SJCRH30 (cell line): ENCODE measurements at regions not wholly inside any gene's neighbourhood (a gene's known extent, or its start where the extent isn't known, plus 50 kb on each side); places are given as distances from the start of the nearest gene placed in this dataset.

Experiments used
- DNase-seq, 2 experiments: peaks; one replicate each; pipeline ENCODE4 v3.0.0-alpha.2; 2015 to 2020
- H3K27ac ChIP-seq: fragments of 250-450 bp; sonication (Bioruptor Pico); 2 replicates; pipeline ENCODE4 v1.5.1; 2020; ENCODE audit warnings: mild to moderate bottlenecking, moderate library complexity
- H3K27me3 ChIP-seq: fragments of 250-450 bp; sonication (Bioruptor Pico); 2 replicates; pipeline ENCODE4 v1.5.1; 2020; ENCODE audit warnings: mild to moderate bottlenecking, moderate library complexity
- H3K36me3 ChIP-seq: fragments of 250-450 bp; sonication (Bioruptor Pico); 2 replicates; pipeline ENCODE4 v1.5.1; 2020; ENCODE audit warnings: mild to moderate bottlenecking, moderate library complexity
- H3K4me1 ChIP-seq: fragments of 250-450 bp; sonication (Bioruptor Pico); 2 replicates; pipeline ENCODE4 v1.5.1; 2020; ENCODE audit warnings: mild to moderate bottlenecking, moderate library complexity
- H3K4me3 ChIP-seq: fragments of 250-450 bp; sonication (Bioruptor Pico); 2 replicates; pipeline ENCODE4 v1.5.1; 2020; ENCODE audit warnings: mild to moderate bottlenecking, moderate library complexity
- H3K9me3 ChIP-seq: fragments of 250-450 bp; sonication (Bioruptor Pico); replicated peaks from 2 replicates; pipeline ENCODE4 v1.5.1; 2020; ENCODE audit warnings: mild to moderate bottlenecking, moderate library complexity

DNA sequence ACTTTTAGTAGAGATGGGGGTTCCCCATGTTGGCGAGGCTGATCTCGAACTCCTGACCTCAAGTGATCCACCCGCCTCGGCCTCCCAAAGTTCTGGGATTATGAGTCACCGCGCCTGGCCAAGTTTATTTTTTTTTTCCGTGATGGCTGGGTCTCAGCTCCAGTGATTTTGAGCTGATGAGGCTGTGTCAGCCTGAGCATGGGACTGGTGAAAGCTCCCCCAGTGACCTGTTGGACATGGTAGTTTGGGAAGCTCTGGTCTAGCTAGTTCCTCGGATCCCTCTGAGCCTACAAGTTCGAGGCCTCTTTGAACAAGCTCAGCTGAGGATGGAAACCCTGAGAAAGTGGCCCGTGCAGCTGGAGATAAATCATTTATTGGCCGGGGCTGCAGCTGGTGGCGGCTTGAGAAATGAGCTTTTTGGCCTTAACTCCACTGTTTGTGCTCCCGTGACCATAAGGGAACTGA lies 126.8 kb downstream of the SNX5 start:
- Histone ChIP-seq H3K27ac (no peak overlapping the region), H3K4me1 (no peaks in the 10 kb centered on the region), H3K9me3 (no peaks in the 10 kb centered on the region), H3K36me3 (no peaks in the 10 kb centered on the region), H3K27me3 (peaks cover 6% of the 10 kb centered on the region; the same call in 1 of the 2 replicates), H3K4me3 (no peak overlapping the region)
- DNase-seq, result no peak

DNA sequence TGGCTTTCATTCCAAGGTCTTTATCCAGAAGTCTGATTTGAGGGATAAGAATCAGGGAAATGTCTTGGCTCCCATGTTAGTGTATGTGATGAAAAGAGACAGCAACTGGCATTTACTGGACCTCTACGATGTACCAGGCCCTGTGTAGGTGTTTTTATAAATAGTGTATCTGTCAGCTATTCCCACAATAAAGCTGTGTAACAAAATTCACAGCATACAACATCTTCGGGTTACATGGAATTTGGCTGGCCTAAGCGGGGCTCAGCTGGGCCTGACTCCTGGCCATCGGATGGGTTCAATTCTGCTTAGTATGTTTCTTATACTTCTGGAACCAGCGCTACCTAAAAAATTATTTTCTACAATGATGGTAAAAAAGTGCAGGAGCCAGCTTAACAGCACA lies 128.2 kb downstream of the SNX5 start:
- DNase-seq, result no peak
- Histone ChIP-seq H3K9me3 (no peaks in the 10 kb centered on the region), H3K36me3 (no peaks in the 10 kb centered on the region), H3K4me1 (no peaks in the 10 kb centered on the region), H3K27ac (no peak overlapping the region), H3K4me3 (no peak overlapping the region), H3K27me3 (peaks cover 6% of the 10 kb centered on the region; the same call in 1 of the 2 replicates)

DNA sequence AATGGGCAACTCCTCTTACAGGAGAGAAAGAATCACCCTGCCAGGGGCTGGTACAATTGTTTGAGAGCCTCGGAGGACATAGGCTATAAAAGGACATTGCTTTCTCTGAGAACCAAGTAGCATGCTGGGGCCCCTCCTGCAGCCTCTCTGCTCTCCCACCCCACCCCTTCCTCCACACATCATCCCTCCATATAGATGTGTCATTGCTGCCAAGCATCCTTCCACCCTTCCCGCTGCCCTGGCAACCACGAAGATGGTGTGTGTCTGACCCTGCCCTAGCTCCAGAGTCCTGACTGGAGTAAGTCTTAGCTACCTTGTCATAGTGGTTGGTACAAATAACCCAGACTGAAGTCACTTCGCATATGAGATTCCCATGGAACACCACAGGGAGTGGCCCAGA lies 129.7 kb downstream of the SNX5 start:
- no peaks in the 10 kb centered on the region for H3K36me3 ChIP-seq
- H3K27ac ChIP-seq, result no peak overlapping the region
- no peak overlapping the region for H3K4me3 ChIP-seq
- H3K4me1 ChIP-seq, result no peaks in the 10 kb centered on the region
- DNase-seq, result no peak
- H3K27me3 ChIP-seq, result no peaks in the 10 kb centered on the region
- H3K9me3 ChIP-seq, result no peaks in the 10 kb centered on the region

DNA sequence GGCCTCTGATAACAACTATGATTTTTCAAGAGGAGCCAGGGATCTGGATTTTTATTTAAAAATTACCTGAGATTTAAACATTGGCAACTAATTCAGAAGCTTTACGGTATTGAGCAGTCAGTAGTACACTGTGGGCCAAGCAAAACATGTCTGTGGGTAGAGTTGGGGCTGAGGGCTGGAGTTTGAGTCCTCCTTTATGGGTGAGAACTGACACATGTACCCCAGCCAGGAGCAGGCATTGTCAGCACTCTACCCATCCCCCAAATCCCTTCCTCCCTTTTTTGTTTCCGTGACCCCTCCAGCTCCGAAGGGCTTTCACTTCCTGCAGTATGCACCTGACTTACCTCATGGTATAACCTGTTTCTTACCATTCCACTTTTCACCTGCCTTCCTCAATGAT lies 131.4 kb downstream of the SNX5 start:
- no peak for DNase-seq
- H3K9me3 ChIP-seq, result no peaks in the 10 kb centered on the region
- no peaks in the 10 kb centered on the region for H3K27me3 ChIP-seq
- no peaks in the 10 kb centered on the region for H3K4me1 ChIP-seq
- H3K36me3 ChIP-seq, result no peaks in the 10 kb centered on the region
- H3K27ac ChIP-seq, result no peak overlapping the region
- H3K4me3 ChIP-seq, result no peak overlapping the region

DNA sequence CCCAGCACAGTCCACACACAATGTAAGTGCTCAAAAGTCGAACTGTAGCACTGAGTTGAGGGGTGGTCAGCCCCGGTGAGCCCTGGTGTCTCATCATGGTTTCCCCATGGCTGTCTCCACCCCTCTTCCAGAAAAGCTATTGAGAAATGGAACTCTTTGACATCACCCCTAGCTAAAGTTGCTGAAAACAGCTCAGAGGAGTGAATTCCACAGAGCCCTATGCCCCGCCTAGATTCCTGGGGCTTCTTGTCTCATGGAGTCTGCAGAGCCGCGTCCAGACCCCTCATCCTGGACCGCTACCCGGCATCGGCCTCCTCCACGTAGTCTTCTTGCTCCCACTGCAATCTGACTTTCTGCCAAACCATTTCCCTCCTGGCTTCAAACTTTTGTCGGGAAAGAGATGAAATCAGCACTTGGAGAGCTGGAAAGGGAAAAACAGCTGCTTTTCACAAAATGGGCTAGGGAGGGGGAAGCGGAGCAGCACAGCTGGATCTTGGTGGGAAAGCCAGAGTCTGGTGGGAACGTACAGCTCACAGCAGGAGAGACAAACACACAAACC lies 132.2 kb downstream of the SNX5 start:
- no peaks in the 10 kb centered on the region for H3K4me1 ChIP-seq
- H3K9me3 ChIP-seq, result no peaks in the 10 kb centered on the region
- H3K36me3 ChIP-seq, result no peaks in the 10 kb centered on the region
- H3K27ac ChIP-seq, result no peak overlapping the region
- no peak overlapping the region for H3K4me3 ChIP-seq
- DNase-seq, result no peak
- H3K27me3 ChIP-seq, result no peaks in the 10 kb centered on the region

DNA sequence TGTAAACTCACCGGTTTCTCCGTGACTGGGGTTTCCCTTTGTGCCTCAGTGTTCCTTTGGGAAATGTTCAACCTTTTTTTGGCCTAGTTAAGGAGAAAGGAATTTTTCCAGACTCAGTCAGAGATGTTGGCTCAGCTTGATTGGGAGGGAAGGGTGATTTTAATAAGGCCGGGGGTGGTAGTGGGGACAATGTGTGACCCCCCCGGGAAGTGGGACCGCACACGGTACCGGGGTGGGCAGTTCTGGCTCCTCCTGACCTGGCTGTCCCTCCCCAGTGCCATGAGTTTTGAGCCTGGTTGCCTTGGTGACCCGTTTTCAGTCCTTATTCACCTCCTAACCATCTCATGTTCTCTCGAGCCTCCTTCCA lies 132.7 kb downstream of the SNX5 start:
- no peak overlapping the region for H3K27ac ChIP-seq

DNA sequence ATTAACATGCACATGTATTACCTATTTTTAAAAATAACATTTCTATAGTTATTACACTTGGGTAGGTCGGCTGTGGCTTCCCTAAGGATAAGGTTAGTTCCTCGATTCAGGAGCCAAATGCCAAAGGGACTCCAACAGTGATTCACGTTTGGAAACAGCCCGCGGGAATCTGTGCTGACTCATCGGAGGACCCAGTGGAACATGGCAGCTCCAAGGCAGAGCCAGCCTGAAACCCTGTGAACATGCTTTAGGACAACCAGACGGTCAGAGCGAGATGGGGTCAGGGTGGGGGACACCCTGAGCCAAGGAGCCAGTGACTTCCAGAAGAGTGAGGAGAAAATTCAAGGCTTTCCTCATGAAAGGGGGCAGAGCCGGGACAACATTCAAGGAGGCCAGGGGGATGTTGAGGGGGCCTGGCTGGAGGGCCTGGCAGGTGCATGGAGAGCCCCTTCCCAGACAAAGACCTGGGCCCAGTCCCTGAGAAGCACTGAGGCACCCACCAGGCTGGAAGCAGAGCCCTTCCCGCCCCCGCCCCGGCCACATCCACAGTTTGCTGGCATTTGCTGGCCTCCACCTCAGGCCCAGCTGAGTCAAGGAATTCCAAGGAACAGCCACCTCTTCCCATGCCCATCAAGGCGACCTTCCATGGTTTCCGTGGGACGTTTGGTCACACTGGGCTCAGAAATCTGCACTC lies 133.2 kb downstream of the SNX5 start:
- no peaks in the 10 kb centered on the region for H3K9me3 ChIP-seq
- H3K36me3 ChIP-seq, result no peaks in the 10 kb centered on the region
- no peak for DNase-seq
- no peak overlapping the region for H3K27ac ChIP-seq
- no peak overlapping the region for H3K4me3 ChIP-seq
- no peaks in the 10 kb centered on the region for H3K27me3 ChIP-seq
- no peaks in the 10 kb centered on the region for H3K4me1 ChIP-seq

More for the DNA sequence above, 132.7 kb downstream of the SNX5 start:
- DNase-seq, result no peak
- H3K4me3 ChIP-seq, result no peak overlapping the region
- no peaks in the 10 kb centered on the region for H3K4me1 ChIP-seq
- H3K36me3 ChIP-seq, result no peaks in the 10 kb centered on the region
- H3K9me3 ChIP-seq, result no peaks in the 10 kb centered on the region
- H3K27me3 ChIP-seq, result no peaks in the 10 kb centered on the region

DNA sequence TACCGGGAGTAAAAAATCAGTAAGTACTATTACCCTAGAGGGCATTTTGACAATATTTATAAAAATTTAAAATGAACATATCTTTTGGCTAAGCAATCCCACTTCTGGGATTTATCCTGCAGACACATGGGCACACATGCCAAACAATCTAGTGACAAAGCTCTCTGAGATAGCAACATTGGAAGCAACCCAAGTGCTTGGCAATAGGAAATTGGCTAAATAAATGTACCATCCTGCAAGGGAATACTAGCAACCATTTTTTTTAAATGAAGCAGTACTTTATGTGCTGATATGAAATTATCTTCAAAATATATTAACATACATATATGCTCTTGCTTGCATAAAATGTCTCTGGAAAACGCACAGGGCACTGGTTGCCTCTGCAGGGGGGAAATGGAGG lies 133.8 kb downstream of the SNX5 start:
- no peak overlapping the region for H3K27ac ChIP-seq
- H3K4me3 ChIP-seq, result no peak overlapping the region
- no peaks in the 10 kb centered on the region for H3K36me3 ChIP-seq
- H3K4me1 ChIP-seq, result no peaks in the 10 kb centered on the region
- H3K27me3 ChIP-seq, result no peaks in the 10 kb centered on the region
- no peaks in the 10 kb centered on the region for H3K9me3 ChIP-seq
- no peak for DNase-seq

DNA sequence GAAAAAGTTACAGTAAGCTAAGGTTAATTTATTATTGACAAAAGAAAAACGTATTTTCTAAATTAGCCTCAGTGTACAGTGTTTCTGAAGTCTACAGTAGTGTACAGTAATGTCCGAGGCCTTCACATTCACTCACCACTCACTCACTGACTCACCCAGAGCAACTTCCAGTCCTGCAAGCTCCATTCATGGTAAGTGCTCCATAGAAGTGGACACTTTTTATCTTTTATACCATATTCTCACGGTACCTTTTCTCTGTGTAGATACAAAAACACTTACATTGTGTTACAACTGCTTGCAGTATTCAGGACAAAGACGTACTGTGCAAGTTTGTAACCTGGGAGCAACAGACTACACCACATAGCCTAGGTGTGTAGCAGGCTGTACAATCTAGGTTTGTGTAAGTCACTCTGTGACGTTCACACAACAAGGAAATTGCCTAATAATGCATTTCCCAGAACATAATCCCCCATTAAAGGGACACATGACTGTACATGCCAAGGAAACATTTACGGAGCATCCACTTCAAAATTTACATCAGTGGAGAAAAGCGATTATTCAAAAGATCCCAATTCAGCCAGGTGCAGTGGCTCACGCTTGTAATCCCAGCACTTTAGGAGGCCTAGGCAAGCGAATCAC lies 133.4 kb downstream of the BANF2 start:
- DNase-seq, result no peak
- H3K27ac ChIP-seq, result no peak overlapping the region

DNA sequence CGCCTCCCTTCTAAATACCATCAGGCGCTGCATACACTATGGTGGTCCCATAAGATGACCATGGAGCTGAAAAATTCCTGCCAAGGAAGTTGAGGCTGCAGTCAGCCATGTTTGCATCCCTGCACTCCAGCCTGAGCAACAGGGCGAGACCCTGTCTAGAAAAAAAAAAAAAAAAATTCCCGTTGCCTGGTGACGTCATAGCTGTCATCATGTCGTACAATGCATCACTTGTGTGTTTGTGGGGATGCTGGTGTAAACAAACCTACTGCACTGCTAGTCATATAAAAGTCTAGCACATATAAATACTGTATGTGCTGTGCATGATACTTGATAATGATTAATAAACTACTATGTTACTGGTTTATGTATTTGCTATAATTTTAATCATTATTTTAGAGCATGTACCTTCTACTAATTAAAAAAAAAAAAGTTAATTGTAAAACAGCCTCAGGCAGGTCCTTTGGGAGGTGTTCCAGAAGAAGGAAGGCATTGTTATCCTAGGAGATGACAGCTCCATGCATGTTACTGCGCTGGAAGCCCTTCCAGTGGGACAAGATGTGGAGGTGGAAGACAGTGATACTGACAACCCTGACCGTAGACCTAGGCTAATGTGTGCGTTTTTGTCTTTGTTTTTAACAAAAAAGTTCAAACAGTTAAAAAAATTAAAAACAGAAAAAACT lies 132.6 kb downstream of the BANF2 start:
- no peaks in the 10 kb centered on the region for H3K9me3 ChIP-seq
- H3K4me3 ChIP-seq, result no peak overlapping the region
- no peak for DNase-seq
- no peak overlapping the region for H3K27ac ChIP-seq
- H3K4me1 ChIP-seq, result no peaks in the 10 kb centered on the region
- no peaks in the 10 kb centered on the region for H3K36me3 ChIP-seq
- H3K27me3 ChIP-seq, result no peaks in the 10 kb centered on the region

More for the DNA sequence above, 133.4 kb downstream of the BANF2 start:
- H3K27me3 ChIP-seq, result no peaks in the 10 kb centered on the region
- H3K4me3 ChIP-seq, result no peak overlapping the region
- H3K36me3 ChIP-seq, result no peaks in the 10 kb centered on the region
- H3K9me3 ChIP-seq, result no peaks in the 10 kb centered on the region
- H3K4me1 ChIP-seq, result no peaks in the 10 kb centered on the region

DNA sequence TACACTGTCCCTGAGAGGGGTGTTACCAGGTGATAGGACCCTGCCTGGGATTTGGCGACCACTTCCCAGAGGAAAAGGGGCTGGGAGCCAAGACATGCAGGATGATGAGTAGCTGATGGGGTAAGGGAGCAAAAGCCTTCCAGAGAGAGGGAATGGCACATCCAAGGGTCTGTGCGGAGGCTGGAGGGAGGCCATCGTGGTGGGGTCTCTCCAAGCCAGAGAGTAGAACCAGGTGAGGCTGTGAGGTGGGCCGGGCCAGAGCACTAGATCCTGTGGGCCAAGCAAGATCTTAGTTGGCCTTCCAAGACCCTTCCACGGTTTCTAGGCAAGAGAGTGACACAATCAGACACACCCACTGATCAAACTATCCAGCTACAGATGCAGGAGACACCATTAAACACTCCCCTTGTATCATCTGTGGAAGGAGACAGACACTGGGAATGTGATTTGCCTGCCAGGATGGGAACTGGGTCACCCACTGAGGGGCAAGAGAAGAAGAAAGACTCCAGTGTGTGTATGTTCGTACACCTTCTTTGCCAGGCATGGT lies 128.9 kb downstream of the BANF2 start:
- Histone ChIP-seq H3K36me3 (no peaks in the 10 kb centered on the region), H3K9me3 (no peaks in the 10 kb centered on the region), H3K27me3 (0 out of 2 replicates have a peak, but pooled peaks cover 3% of the 10 kb centered on the region), H3K4me3 (no peak overlapping the region), H3K27ac (no peak overlapping the region), H3K4me1 (no peaks in the 10 kb centered on the region)
- no peak for DNase-seq

DNA sequence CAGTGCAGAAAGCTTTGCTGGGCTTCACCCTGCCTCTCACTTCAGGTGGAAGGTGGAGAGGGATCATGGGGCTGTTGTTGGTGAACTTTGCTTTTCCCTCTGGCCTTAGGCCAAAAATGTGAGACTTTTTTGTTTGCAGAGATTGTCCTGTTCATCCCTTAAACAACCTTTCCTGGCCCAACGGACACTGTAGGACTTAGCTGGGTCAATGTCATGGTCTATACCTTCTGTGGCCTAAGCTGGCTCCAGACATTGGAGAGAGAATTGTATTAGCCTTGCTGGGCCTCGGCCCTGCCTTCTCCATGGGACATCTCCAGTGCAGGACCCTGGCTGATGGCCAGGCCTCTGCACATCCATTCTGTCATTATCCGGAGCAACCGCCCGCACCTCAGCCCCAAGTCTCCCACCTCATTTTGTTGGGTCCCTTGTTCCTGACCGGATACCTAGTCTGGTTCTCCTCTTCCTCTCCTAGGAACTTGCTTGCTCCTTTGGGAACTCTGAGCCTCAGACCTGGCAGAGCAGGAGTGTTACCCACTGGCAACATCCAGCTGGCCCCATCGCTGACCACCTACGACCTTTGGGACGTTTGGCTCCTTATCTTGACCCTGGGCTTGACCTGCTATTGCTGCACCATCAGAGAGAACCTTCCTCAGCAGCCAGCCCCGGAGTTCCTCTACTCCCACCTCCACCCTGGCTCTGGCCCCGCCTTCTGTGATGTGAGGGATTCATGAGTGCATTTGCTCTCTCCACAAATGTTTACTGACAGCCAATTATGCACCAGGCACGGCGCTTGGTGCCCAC lies 128.2 kb downstream of the BANF2 start:
- no peaks in the 10 kb centered on the region for H3K4me1 ChIP-seq
- H3K9me3 ChIP-seq, result no peaks in the 10 kb centered on the region
- no peak overlapping the region for H3K27ac ChIP-seq
- 0 out of 2 replicates have a peak, but pooled peaks cover 3% of the 10 kb centered on the region for H3K27me3 ChIP-seq
- no peak overlapping the region for H3K4me3 ChIP-seq
- H3K36me3 ChIP-seq, result no peaks in the 10 kb centered on the region
- no peak for DNase-seq

DNA sequence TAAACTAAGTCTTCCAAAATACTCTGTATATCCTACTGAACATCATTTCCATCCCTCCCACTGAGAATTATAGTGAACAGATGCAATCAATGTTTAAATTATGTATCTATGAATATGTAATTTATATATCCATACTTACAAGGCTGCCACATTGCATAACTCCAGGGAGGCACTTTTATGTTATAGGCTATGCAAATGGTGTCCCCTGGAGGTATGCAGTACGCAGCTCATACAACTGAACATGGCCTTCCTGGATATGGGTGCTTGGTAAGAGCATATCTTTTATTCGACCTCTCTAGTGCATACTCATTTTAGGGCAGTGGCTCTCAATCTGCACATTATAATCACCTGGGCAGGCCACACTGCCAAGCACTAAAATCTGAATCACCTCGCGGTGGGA lies 127.3 kb downstream of the BANF2 start:
- peaks cover 7% of the 10 kb centered on the region; the same call in 1 of the 2 replicates for H3K27me3 ChIP-seq
- H3K4me1 ChIP-seq, result no peaks in the 10 kb centered on the region
- H3K9me3 ChIP-seq, result no peaks in the 10 kb centered on the region
- no peak overlapping the region for H3K27ac ChIP-seq
- DNase-seq, result no peak
- H3K36me3 ChIP-seq, result no peaks in the 10 kb centered on the region
- H3K4me3 ChIP-seq, result no peak overlapping the region
